ENCODE measurements at regions not wholly inside any gene's neighbourhood (a gene's known extent, or its start where the extent isn't known, plus 50 kb on each side); places are given as distances from the start of the nearest gene placed in this dataset.

- WGBS, 2 donors (ENCODE audit: low coverage in 1 of 2), result 89 to 97% methylated on average over 2 of the region's 2 CpGs
- no peak for TF ChIP-seq POLR2AphosphoS5 (IDR thresholded peaks at IDR 0.05)
- TF ChIP-seq, protein P1, sequence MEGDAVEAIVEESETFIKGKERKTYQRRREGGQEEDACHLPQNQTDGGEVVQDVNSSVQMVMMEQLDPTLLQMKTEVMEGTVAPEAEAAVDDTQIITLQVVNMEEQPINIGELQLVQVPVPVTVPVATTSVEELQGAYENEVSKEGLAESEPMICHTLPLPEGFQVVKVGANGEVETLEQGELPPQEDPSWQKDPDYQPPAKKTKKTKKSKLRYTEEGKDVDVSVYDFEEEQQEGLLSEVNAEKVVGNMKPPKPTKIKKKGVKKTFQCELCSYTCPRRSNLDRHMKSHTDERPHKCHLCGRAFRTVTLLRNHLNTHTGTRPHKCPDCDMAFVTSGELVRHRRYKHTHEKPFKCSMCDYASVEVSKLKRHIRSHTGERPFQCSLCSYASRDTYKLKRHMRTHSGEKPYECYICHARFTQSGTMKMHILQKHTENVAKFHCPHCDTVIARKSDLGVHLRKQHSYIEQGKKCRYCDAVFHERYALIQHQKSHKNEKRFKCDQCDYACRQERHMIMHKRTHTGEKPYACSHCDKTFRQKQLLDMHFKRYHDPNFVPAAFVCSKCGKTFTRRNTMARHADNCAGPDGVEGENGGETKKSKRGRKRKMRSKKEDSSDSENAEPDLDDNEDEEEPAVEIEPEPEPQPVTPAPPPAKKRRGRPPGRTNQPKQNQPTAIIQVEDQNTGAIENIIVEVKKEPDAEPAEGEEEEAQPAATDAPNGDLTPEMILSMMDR (IDR thresholded peaks at IDR 0.05), result no peak
- no peak for TF ChIP-seq POLR2A (IDR thresholded peaks at IDR 0.05)
- no peak for TF ChIP-seq EP300 (IDR thresholded peaks at IDR 0.05)
- no peaks in the 10 kb centered on the region for H3K4me1 ChIP-seq
- H3K27ac ChIP-seq, result no peak overlapping the region
- no peak overlapping the region for H3K4me3 ChIP-seq
- H3K36me3 ChIP-seq, result no peaks in the 10 kb centered on the region
- no peaks in the 10 kb centered on the region for H3K27me3 ChIP-seq
- H3K9me3 ChIP-seq, result no peaks in the 10 kb centered on the region
- no peak for ATAC-seq
Observed at GRCh38 chr6:120200853-120201252, 851.3 kb upstream of the MAN1A1 start.

DNA sequence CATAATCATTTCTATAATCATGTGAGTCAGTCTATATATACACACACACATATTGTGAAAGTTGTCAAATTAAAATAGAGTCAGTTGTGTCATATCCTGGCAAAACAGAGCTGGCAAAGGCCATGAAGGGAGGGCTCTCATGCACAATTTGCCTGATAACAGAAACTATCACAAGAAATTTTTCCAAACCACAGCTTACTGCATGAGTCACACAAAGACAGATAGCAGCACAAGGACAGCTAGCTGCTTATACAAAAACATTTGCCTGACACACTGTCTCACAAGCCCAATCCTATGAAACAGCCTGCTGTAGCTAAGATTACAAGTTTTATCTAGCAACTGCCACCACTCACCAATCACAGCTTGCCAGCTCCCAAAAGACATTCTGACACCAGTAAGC lies 848.5 kb upstream of the MAN1A1 start:
- Histone ChIP-seq H3K36me3 (no peaks in the 10 kb centered on the region), H3K27me3 (no peaks in the 10 kb centered on the region), H3K4me3 (no peak overlapping the region), H3K9me3 (no peaks in the 10 kb centered on the region), H3K27ac (no peak overlapping the region), H3K4me1 (no peaks in the 10 kb centered on the region)
- no peak for ATAC-seq
- TF ChIP-seq POLR2AphosphoS5 (IDR thresholded peaks at IDR 0.05), result no peak
- no peak for TF ChIP-seq POLR2A (IDR thresholded peaks at IDR 0.05)

DNA sequence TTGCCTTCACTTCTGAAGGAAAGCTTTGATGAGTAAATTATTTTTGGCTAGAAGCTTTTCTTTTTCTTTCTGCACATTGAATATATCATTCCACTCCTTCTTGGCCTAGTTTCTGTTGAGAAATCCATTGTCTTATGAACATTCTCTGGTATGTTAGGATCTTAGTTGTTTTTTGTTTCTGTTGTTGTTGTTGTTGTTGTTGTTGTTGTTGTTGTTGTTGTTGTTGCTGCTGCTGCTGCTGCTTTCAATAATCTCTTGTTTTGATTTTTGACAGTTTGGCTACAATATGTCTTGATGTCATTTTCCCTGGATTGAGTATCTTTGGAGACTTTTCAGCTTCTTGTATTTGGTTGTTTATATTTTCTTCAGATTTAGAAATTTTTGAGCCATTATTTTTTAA lies 836.5 kb upstream of the MAN1A1 start:
- H3K9me3 ChIP-seq, result no peaks in the 10 kb centered on the region
- H3K36me3 ChIP-seq, result no peaks in the 10 kb centered on the region
- H3K27me3 ChIP-seq, result no peaks in the 10 kb centered on the region
- no peak overlapping the region for H3K4me3 ChIP-seq
- no peak overlapping the region for H3K27ac ChIP-seq
- TF ChIP-seq EP300 (IDR thresholded peaks at IDR 0.05), result no peak
- TF ChIP-seq POLR2AphosphoS5 (IDR thresholded peaks at IDR 0.05), result no peak
- TF ChIP-seq, protein P1 (IDR thresholded peaks at IDR 0.05), result no peak
- TF ChIP-seq POLR2A (IDR thresholded peaks at IDR 0.05), result no peak
- no peak for ATAC-seq
- H3K4me1 ChIP-seq, result no peaks in the 10 kb centered on the region

- no peaks in the 10 kb centered on the region for H3K27me3 ChIP-seq
- TF ChIP-seq, protein P1 (IDR thresholded peaks at IDR 0.05), result no peak
- TF ChIP-seq POLR2A (IDR thresholded peaks at IDR 0.05), result no peak
- no peak for TF ChIP-seq EP300 (IDR thresholded peaks at IDR 0.05)
- TF ChIP-seq POLR2AphosphoS5 (IDR thresholded peaks at IDR 0.05), result no peak
- WGBS, 2 donors (ENCODE audit: low coverage in 1 of 2), result 50 to 75% methylated on average over 1 to 2 of the region's 2 CpGs
- H3K36me3 ChIP-seq, result no peaks in the 10 kb centered on the region
- H3K4me3 ChIP-seq, result no peak overlapping the region
- H3K9me3 ChIP-seq, result no peaks in the 10 kb centered on the region
- ATAC-seq, result no peak
- H3K4me1 ChIP-seq, result no peaks in the 10 kb centered on the region
- H3K27ac ChIP-seq, result no peak overlapping the region
Observed at GRCh38 chr6:120173250-120173649, 823.7 kb upstream of the MAN1A1 start.

GRCh38 chr6:120164531-120164930 lies 815.0 kb upstream of the MAN1A1 start:
- H3K4me1 ChIP-seq, result no peaks in the 10 kb centered on the region
- H3K9me3 ChIP-seq, result no peaks in the 10 kb centered on the region
- 63 to 68% methylated on average over 3 to 4 of the region's 4 CpGs for WGBS, 2 donors (ENCODE audit: low coverage in 1 of 2)
- no peak for TF ChIP-seq POLR2A (IDR thresholded peaks at IDR 0.05)
- TF ChIP-seq, protein P1 (IDR thresholded peaks at IDR 0.05), result no peak
- no peak for TF ChIP-seq POLR2AphosphoS5 (IDR thresholded peaks at IDR 0.05)
- TF ChIP-seq EP300 (IDR thresholded peaks at IDR 0.05), result no peak
- no peak overlapping the region for H3K27ac ChIP-seq
- no peaks in the 10 kb centered on the region for H3K36me3 ChIP-seq
- no peaks in the 10 kb centered on the region for H3K27me3 ChIP-seq
- no peak overlapping the region for H3K4me3 ChIP-seq
- no peak for ATAC-seq

DNA sequence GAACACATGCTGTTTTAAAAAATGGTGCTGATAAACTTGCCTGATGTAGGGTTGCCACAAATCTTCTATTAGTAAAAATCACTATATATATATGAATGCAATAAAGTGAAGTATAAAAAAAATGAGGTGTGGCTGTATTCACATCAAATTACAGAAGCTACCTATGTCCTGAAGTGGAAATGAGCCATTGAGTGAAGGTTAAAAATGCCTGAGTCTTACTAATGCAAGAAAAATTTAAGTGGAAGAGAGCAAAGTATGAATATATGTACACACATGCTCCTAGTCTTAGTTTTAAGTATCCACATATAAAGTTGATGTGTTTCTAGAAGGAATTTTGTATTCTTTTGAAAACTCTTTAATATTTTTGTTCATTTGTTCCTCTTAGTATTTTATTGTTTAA lies 808.3 kb upstream of the MAN1A1 start:
- no peak overlapping the region for H3K27ac ChIP-seq
- TF ChIP-seq POLR2AphosphoS5 (IDR thresholded peaks at IDR 0.05), result no peak
- no peak for TF ChIP-seq EP300 (IDR thresholded peaks at IDR 0.05)
- no peak for TF ChIP-seq POLR2A (IDR thresholded peaks at IDR 0.05)
- TF ChIP-seq, protein P1 (IDR thresholded peaks at IDR 0.05), result no peak
- H3K4me1 ChIP-seq, result no peaks in the 10 kb centered on the region
- ATAC-seq, result no peak
- H3K4me3 ChIP-seq, result no peak overlapping the region
- no peaks in the 10 kb centered on the region for H3K9me3 ChIP-seq
- no peaks in the 10 kb centered on the region for H3K27me3 ChIP-seq
- no peaks in the 10 kb centered on the region for H3K36me3 ChIP-seq

Measured in gastroesophageal sphincter (tissue), 4 donors.